Aorta (tissue), 5 donors: ENCODE measurements at regions not wholly inside any gene's neighbourhood (a gene's known extent, or its start where the extent isn't known, plus 50 kb on each side); places are given as distances from the start of the nearest gene placed in this dataset.

ENCODE experiments used
- ATAC-seq: fragments of 200-7000 bp; cut with Tn5 transposase; one replicate; pipeline ENCODE4 v1.9.1; 2022; ENCODE audit warnings: moderate library complexity; ENCODE audit not compliant: low FRiP score
- DNase-seq, 2 donors: peaks; one replicate each; pipeline ENCODE4 v3.0.0-alpha.2; 2020
- H3K27ac ChIP-seq, 2 donors: one replicate each; pipeline ENCODE4 v1.5.1; 2013; ENCODE audit warnings: low read length in 2 of 2, mild to moderate bottlenecking in 2 of 2, moderate library complexity in 2 of 2, control low read depth in 1 of 2, inconsistent platforms in 1 of 2, low read depth in 1 of 2
- H3K27me3 ChIP-seq, 2 donors: one replicate each; pipeline ENCODE4 v1.6.1; 2013; ENCODE audit warnings: control low read depth in 1 of 2, low read length in 1 of 2, mild to moderate bottlenecking in 1 of 2, moderate library complexity in 1 of 2; ENCODE audit not compliant: insufficient read depth in 2 of 2, control insufficient read depth in 1 of 2
- H3K36me3 ChIP-seq, 2 donors: one replicate each; pipeline ENCODE4 v1.6.1; 2013; ENCODE audit warnings: control low read depth in 1 of 2, low read length in 1 of 2, mild to moderate bottlenecking in 1 of 2; ENCODE audit not compliant: insufficient read depth in 2 of 2, control insufficient read depth in 1 of 2
- H3K4me1 ChIP-seq, 2 donors: one replicate each; pipeline ENCODE4 v1.6.1; 2013; ENCODE audit warnings: low read length in 2 of 2, control low read depth in 1 of 2, mild to moderate bottlenecking in 1 of 2, moderate library complexity in 1 of 2; ENCODE audit not compliant: insufficient read depth in 2 of 2, control insufficient read depth in 1 of 2
- H3K4me3 ChIP-seq, 2 donors: one replicate each; pipeline ENCODE4 v1.5.1; 2013; ENCODE audit warnings: low read length in 2 of 2, control low read depth in 1 of 2, mild to moderate bottlenecking in 1 of 2
- H3K9me3 ChIP-seq: one replicate; pipeline ENCODE4 v1.6.1; 2013; ENCODE audit warnings: mild to moderate bottlenecking, low read length; ENCODE audit not compliant: control insufficient read depth
- WGBS, 2 donors: extraction: QIAGEN DNeasy Blood & Tissue Kit; methylation state at CpG; one replicate each; pipeline ENCODE4 v1.1.7; 2013; 5-methylcytosine and 5-hydroxymethylcytosine counted together
- intact Hi-C, 2 donors: fragments of 100-400 bp; cut with DNase I; formaldehyde crosslinking; loops; one replicate each; pipeline versions ENCODE4 v1.14.2 to v1.15.0; 2022
- donor health status: healthy with polysubstance abuse.
- donor health status: Bipolar disorder and iron deficiency.
- donor health status: DM: no; HTN: no; CAD: no.
- donor health status: DM: no; HTN: no; CAD: no.
- donor health status: DM: yes; HTN: yes; CAD: no.

DNA sequence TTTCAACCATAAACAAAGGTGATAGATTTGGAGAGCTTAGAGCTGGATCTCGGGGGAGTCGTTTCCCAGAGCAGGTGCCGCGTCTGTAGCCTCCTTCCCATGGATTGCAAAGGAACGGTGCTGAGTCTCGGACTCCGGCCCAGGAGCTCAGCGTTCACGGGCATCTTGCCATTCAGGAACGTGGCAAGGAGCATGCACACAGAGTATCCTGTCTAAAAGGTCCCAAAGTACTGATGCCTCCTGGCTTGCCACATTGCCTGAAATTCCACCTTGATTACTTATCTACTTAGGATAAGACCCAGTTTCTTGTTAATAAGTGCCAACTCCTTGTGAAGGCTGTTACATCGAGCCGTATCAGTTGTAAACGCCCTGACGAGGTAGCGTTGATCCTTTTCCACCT lies 197.8 kb upstream of the MYT1L start:
- no peak overlapping the region for H3K27ac ChIP-seq
- no peak for ATAC-seq
- no peak for DNase-seq
- H3K9me3 ChIP-seq = no peaks in the 10 kb centered on the region
- no peaks in the 10 kb centered on the region for H3K4me1 ChIP-seq
- no peak overlapping the region for H3K4me3 ChIP-seq
- intact Hi-C loops = no loop called here
- WGBS, 2 donors = 87% methylated on average over 15 of the region's 15 CpGs
- H3K27me3 ChIP-seq = no peaks in the 10 kb centered on the region
- H3K36me3 ChIP-seq = no peaks in the 10 kb centered on the region

DNA sequence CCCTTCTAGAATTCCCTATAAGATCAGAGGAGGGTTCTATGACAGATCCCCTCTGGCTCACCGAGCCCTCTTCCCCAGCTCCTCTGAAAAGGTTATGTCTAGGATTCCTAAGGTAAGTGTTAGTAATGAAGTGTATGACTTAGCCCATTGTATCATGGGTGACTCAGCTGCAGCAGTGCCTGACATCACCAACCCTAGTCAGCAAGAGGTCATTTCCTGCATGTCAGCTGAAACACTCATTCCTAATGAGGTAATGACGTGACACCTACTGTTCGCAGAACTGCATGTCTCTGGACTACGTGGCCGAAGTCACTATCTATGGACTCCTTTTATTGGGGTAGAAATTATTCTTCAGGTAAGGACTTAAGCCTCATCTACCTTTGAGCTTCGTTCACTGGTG lies 196.1 kb upstream of the MYT1L start:
- H3K27me3 ChIP-seq = no peaks in the 10 kb centered on the region
- H3K4me1 ChIP-seq = no peaks in the 10 kb centered on the region
- ATAC-seq = no peak
- no peaks in the 10 kb centered on the region for H3K36me3 ChIP-seq
- no peak overlapping the region for H3K4me3 ChIP-seq
- 69% methylated on average over 6 of the region's 6 CpGs for WGBS, 2 donors
- no peak for DNase-seq
- no peak overlapping the region for H3K27ac ChIP-seq
- intact Hi-C loops = no loop called here
- H3K9me3 ChIP-seq = no peaks in the 10 kb centered on the region

DNA sequence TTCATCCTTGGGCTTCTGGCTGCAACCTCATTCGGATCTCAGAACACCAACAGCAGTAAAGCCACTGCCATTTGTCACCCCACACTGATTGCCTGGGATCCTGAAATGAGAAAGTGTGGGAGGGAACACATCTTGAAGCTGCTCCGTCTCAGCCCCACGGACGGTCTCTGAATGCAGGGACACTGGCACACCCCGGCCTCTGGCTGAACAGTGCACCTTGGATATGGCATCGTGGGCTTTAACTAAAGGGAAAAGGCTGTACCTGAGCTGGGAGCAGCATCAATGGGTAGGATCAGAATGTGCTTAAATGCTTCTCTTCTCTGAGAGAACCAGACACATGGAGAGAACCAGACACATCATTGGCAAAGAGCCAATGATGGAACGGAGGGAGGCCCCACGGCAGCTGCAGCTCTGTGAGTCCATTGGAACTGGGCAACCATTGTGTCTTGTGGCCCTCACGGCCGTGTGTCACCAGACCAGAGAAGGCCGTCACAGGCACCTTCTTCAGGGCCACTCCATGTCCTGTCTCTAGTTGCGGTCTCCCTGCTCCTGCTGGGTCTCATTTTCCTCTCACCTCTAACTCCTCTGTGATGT lies 193.4 kb upstream of the MYT1L start:
- Histone ChIP-seq H3K4me3 (no peak overlapping the region), H3K27ac (no peak overlapping the region), H3K9me3 (no peaks in the 10 kb centered on the region), H3K27me3 (no peaks in the 10 kb centered on the region), H3K4me1 (no peaks in the 10 kb centered on the region), H3K36me3 (no peaks in the 10 kb centered on the region)
- intact Hi-C loops = no loop called here
- WGBS, 2 donors = 69 to 71% methylated on average over 12 of the region's 12 CpGs
- ATAC-seq = no peak
- DNase-seq = no peak

DNA sequence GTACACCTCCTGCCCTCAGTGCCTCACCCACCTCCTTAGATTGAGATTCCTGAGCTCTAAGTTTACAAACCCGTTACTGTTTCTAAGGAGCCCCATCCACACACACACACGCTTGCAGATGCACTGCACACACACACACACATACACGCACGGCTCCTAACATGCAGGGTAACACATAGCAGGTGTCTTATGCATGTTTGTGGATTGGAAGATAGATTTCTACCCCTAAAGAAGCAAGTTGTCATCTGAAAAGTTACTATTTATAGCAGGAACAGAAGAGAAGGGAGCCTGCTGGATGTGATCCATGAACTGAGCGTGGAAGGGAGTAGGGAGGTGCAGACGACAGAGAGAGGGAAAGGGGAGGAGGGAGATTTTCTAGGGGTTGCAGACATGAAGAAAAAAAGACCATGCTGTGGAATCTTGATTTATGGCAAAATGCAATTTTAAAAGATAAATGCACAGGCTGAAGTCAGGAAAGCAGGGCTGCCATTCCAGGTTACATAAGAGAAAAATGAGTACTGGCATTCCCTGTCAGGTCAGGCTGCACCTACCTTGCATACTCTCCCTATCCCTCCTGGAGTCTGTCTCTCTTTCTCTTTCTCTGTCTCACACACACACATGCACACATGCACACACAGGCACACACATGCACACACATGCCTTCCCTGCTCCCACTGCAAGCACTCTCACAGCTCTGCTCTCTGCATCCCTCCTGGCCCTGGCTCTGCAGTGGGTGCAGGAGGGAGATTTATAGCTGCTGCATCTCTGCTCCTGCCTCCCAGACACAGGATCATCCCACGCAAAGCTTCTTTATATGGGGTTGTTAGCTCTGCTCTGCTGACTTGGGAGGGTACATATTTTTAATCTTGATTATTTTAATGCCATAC lies 192.6 kb upstream of the MYT1L start:
- H3K27me3 ChIP-seq = no peaks in the 10 kb centered on the region
- 33 to 37% methylated on average over 7 of the region's 7 CpGs for WGBS, 2 donors
- intact Hi-C loops = no loop called here
- no peak overlapping the region for H3K4me3 ChIP-seq
- H3K9me3 ChIP-seq = no peaks in the 10 kb centered on the region
- H3K27ac ChIP-seq = no peak overlapping the region
- no peaks in the 10 kb centered on the region for H3K4me1 ChIP-seq
- peak; percentile 41 for ATAC-seq
- no peak for DNase-seq
- no peaks in the 10 kb centered on the region for H3K36me3 ChIP-seq

DNA sequence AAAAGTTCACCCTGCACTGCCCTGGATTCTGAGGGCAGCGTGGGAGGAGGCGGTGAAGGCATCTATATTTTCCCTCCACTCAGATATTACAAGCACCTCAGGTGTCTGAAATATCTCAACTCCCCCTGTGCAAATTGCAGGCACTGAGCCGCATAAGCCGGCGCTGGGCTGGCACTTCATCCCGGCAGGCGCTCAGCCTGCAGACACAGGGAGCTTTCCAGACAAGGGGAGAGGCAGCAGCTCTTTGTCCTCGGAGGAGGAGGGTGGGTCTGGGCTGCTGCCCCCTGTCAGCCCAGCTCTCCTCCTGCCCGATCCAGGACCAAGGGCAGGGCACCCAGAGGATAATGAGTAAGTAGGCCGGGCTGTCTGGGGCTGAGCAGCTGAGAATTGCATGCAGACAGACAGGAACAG lies 189.3 kb upstream of the MYT1L start:
- 49 to 54% methylated on average over 10 of the region's 10 CpGs for WGBS, 2 donors
- Histone ChIP-seq H3K27me3 (no peaks in the 10 kb centered on the region), H3K4me3 (no peak overlapping the region), H3K36me3 (no peaks in the 10 kb centered on the region), H3K9me3 (no peaks in the 10 kb centered on the region), H3K4me1 (no peaks in the 10 kb centered on the region), H3K27ac (no peak overlapping the region)
- ATAC-seq = no peak
- DNase-seq = no peak
- intact Hi-C loops = no loop called here

DNA sequence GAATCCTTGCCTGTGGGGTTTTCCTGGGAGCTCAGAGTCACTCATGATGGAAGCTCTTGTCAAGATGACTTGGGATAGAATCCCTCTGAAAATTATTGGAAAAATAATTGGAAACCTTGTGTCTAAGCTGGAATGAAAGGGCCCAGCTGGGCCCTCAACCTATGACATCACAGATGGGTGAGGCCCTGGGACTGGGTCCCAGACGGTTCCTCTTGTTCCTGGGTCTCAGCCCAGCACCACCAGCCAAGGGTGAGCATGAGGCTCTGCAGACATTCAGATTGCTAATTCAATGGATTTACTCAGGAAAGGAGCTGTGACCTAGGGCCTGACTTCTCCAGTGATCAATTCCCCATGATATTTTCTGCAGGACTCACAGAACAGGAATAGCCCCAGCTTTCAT lies 188.3 kb upstream of the MYT1L start:
- Histone ChIP-seq H3K4me1 (no peaks in the 10 kb centered on the region), H3K36me3 (no peaks in the 10 kb centered on the region), H3K4me3 (no peak overlapping the region), H3K27ac (no peak overlapping the region), H3K27me3 (no peaks in the 10 kb centered on the region), H3K9me3 (no peaks in the 10 kb centered on the region)
- intact Hi-C loops = no loop called here
- no peak for DNase-seq
- no peak for ATAC-seq
- 19 to 22% methylated on average over 1 of the region's 1 CpG for WGBS, 2 donors

DNA sequence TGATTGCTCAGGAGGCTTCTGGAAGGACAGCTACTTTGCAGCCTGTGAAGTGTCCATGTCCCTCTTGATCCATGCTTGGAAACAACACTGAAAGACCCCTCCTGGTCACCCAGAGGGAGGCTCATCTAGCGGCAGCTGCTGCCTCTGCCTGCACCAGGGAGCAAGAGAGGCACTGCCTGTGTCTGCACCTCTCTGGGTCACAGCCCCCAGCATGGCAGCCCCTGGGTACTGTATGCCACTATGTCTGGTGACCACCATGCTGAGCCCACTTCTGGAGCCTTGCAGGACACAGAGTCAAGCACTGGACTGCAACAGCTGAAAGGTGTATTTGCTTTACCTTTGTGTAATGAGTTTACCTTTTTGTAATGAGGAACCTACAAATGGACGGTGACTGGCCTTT lies 186.3 kb upstream of the MYT1L start:
- ATAC-seq (no peak), DNase-seq (no peak)
- Histone ChIP-seq H3K9me3 (no peaks in the 10 kb centered on the region), H3K27ac (no peak overlapping the region), H3K4me3 (no peak overlapping the region), H3K27me3 (no peaks in the 10 kb centered on the region), H3K4me1 (no peaks in the 10 kb centered on the region), H3K36me3 (no peaks in the 10 kb centered on the region)
- 78 to 85% methylated on average over 2 of the region's 2 CpGs for WGBS, 2 donors
- intact Hi-C loops = no loop called here

DNA sequence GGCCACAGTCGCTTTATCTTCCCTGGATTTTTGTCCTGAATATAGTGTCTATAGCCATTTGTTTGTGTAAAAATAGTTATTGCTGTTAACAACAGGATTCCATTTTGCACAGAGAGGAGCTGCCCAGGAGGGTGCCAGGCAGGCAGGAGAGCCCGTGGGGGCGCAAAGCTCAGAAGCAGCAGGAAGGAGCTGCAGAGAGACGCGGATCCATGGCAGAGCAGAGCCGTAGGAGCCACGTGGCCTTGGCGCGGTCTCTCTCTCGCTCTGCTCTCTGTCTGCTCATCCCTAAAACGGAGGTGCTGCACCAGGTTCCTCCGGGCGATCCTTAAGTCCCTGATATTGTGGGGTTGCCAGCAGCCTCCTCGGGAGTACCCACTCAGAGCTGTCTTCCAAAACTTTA lies 185.3 kb upstream of the MYT1L start:
- no peak overlapping the region for H3K27ac ChIP-seq
- no peaks in the 10 kb centered on the region for H3K36me3 ChIP-seq
- ATAC-seq (no peak), DNase-seq (no peak)
- no peaks in the 10 kb centered on the region for H3K4me1 ChIP-seq
- H3K27me3 ChIP-seq = no peaks in the 10 kb centered on the region
- 80 to 82% methylated on average over 14 of the region's 14 CpGs for WGBS, 2 donors
- H3K4me3 ChIP-seq = no peak overlapping the region
- H3K9me3 ChIP-seq = no peaks in the 10 kb centered on the region
- intact Hi-C loops = no loop called here

DNA sequence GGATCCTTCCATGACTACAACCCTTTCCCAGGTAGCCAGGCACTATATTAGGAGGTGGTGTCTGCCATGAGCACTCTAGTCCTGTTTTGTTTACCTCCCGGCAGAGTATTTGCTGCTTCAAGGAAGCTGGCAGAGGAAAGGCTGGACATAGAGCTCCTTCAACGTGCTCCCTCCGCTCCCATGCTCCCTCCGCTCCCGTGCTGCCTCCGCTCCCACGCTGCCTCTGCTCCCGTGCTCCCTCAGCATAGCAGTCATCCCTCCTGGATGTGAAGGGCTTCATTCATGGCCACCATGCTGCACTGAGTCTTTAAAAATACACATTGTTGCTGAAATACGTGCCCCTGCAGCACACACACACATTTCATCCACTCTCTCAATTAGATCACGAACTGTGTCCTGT lies 181.9 kb upstream of the MYT1L start:
- no peak for DNase-seq
- intact Hi-C loops = no loop called here
- Histone ChIP-seq H3K36me3 (no peaks in the 10 kb centered on the region), H3K4me1 (no peaks in the 10 kb centered on the region), H3K27ac (no peak overlapping the region), H3K27me3 (no peaks in the 10 kb centered on the region), H3K9me3 (no peaks in the 10 kb centered on the region), H3K4me3 (no peak overlapping the region)
- 72 to 77% methylated on average over 10 of the region's 10 CpGs for WGBS, 2 donors
- ATAC-seq = no peak
